HEK293 (cell line): ENCODE measurements at regions not wholly inside any gene's neighbourhood (a gene's known extent, or its start where the extent isn't known, plus 50 kb on each side); places are given as distances from the start of the nearest gene placed in this dataset.

Experiments used
- FEZF1 ChIP-seq: fragments of 450-650 bp; formaldehyde crosslinking; IDR thresholded peaks from 2 replicates; pipeline ENCODE4 v1.5.1; 2016; ENCODE audit warnings: missing biosample characterization, missing genetic modification characterization
- OVOL3 ChIP-seq: fragments of 450-650 bp; formaldehyde crosslinking; IDR thresholded peaks from 2 replicates; pipeline ENCODE4 v1.5.1; 2016; ENCODE audit warnings: missing biosample characterization, missing genetic modification characterization
- SCRT2 ChIP-seq: fragments of 450-650 bp; formaldehyde crosslinking; IDR thresholded peaks from 2 replicates; pipeline ENCODE4 v1.5.1; 2016; ENCODE audit warnings: missing biosample characterization, missing genetic modification characterization
- WT1 ChIP-seq: fragments of 450-650 bp; formaldehyde crosslinking; IDR thresholded peaks from 2 replicates; pipeline ENCODE4 v1.5.1; 2016; ENCODE audit warnings: missing biosample characterization, missing genetic modification characterization
- ZBTB17 ChIP-seq: fragments of 450-650 bp; formaldehyde crosslinking; IDR thresholded peaks from 2 replicates; pipeline ENCODE4 v1.5.1; 2016; ENCODE audit warnings: missing biosample characterization, missing genetic modification characterization
- ZFP41 ChIP-seq: fragments of 450-650 bp; formaldehyde crosslinking; IDR thresholded peaks from 2 replicates; pipeline ENCODE4 v1.5.1; 2016; ENCODE audit warnings: missing biosample characterization, missing genetic modification characterization, borderline replicate concordance
- ZNF10 ChIP-seq: fragments of 450-650 bp; formaldehyde crosslinking; IDR thresholded peaks from 2 replicates; pipeline ENCODE4 v1.5.1; 2017; ENCODE audit warnings: missing biosample characterization, missing genetic modification characterization
- ZNF112 ChIP-seq: fragments of 450-650 bp; formaldehyde crosslinking; IDR thresholded peaks from 2 replicates; pipeline ENCODE4 v1.5.0; 2017; ENCODE audit warnings: missing biosample characterization, missing genetic modification characterization
- ZNF16 ChIP-seq: fragments of 450-650 bp; formaldehyde crosslinking; IDR thresholded peaks from 2 replicates; pipeline ENCODE4 v1.5.1; 2016; ENCODE audit warnings: low read depth, missing biosample characterization, missing genetic modification characterization
- ZNF169 ChIP-seq: fragments of 450-650 bp; formaldehyde crosslinking; IDR thresholded peaks from 2 replicates; pipeline ENCODE4 v1.5.1; 2016; ENCODE audit warnings: missing biosample characterization, missing genetic modification characterization
- ZNF223 ChIP-seq: fragments of 450-650 bp; formaldehyde crosslinking; IDR thresholded peaks from 2 replicates; pipeline ENCODE4 v1.5.1; 2016; ENCODE audit warnings: missing biosample characterization, missing genetic modification characterization
- ZNF24 ChIP-seq: fragments of 450-650 bp; formaldehyde crosslinking; IDR thresholded peaks from 2 replicates; pipeline ENCODE4 v1.5.1; 2016; ENCODE audit warnings: missing biosample characterization, missing genetic modification characterization
- ZNF292 ChIP-seq: fragments of 450-650 bp; formaldehyde crosslinking; IDR thresholded peaks from 2 replicates; pipeline ENCODE4 v1.5.1; 2016; ENCODE audit warnings: low read depth, missing biosample characterization, missing genetic modification characterization, borderline replicate concordance
- ZNF311 ChIP-seq: fragments of 450-650 bp; formaldehyde crosslinking; IDR thresholded peaks from 2 replicates; pipeline ENCODE4 v1.5.1; 2017; ENCODE audit warnings: missing biosample characterization, missing genetic modification characterization, borderline replicate concordance
- ZNF416 ChIP-seq: fragments of 450-650 bp; formaldehyde crosslinking; IDR thresholded peaks from 2 replicates; pipeline ENCODE4 v1.5.1; 2016; ENCODE audit warnings: missing biosample characterization, missing genetic modification characterization
- ZNF423 ChIP-seq: fragments of 450-650 bp; formaldehyde crosslinking; IDR thresholded peaks from 2 replicates; pipeline ENCODE4 v1.5.1; 2016; ENCODE audit warnings: missing biosample characterization, missing genetic modification characterization
- ZNF514 ChIP-seq: fragments of 450-650 bp; formaldehyde crosslinking; IDR thresholded peaks from 2 replicates; pipeline ENCODE4 v1.5.1; 2016; ENCODE audit warnings: missing biosample characterization, missing genetic modification characterization
- ZNF658 ChIP-seq: fragments of 450-650 bp; formaldehyde crosslinking; IDR thresholded peaks from 2 replicates; pipeline ENCODE4; 2016; ENCODE audit warnings: missing biosample characterization, missing genetic modification characterization
- ZNF747 ChIP-seq: fragments of 450-650 bp; formaldehyde crosslinking; IDR thresholded peaks from 2 replicates; pipeline ENCODE4 v1.5.1; 2016; ENCODE audit warnings: missing biosample characterization, missing genetic modification characterization
- ZNF777 ChIP-seq: fragments of 450-650 bp; formaldehyde crosslinking; IDR thresholded peaks from 2 replicates; pipeline ENCODE4 v1.5.1; 2017; ENCODE audit warnings: missing biosample characterization, missing genetic modification characterization, borderline replicate concordance
- TF ChIP-seq, protein P1 (sequence below): IDR thresholded peaks from 2 replicates; pipeline ENCODE4 v1.6.1; 2011; ENCODE audit warnings: mild to moderate bottlenecking, low read depth, low read length, borderline replicate concordance
- TF ChIP-seq, protein P2 (sequence below): fragments of 450-650 bp; formaldehyde crosslinking; IDR thresholded peaks from 2 replicates; pipeline ENCODE4 v1.5.1; 2016; ENCODE audit warnings: missing biosample characterization, missing genetic modification characterization
- TF ChIP-seq, protein P3 (sequence below): fragments of 450-650 bp; formaldehyde crosslinking; IDR thresholded peaks from 2 replicates; pipeline ENCODE4 v1.5.1; 2016; ENCODE audit warnings: missing biosample characterization, missing genetic modification characterization
- TF ChIP-seq, protein P4 (sequence below): fragments of 450-650 bp; formaldehyde crosslinking; conservative IDR thresholded peaks from 2 replicates; pipeline ENCODE4 v1.5.1; 2016; ENCODE audit warnings: low read depth, missing biosample characterization, missing genetic modification characterization
- TF ChIP-seq, protein P5 (sequence below): fragments of 450-650 bp; formaldehyde crosslinking; IDR thresholded peaks from 2 replicates; pipeline ENCODE4 v1.5.1; 2017; ENCODE audit warnings: missing biosample characterization, mild to moderate bottlenecking, missing genetic modification characterization, moderate library complexity
- TF ChIP-seq, protein P6 (sequence below): fragments of 450-650 bp; formaldehyde crosslinking; IDR thresholded peaks from 2 replicates; pipeline ENCODE4 v1.5.1; 2016; ENCODE audit warnings: missing biosample characterization, missing genetic modification characterization, borderline replicate concordance
- TF ChIP-seq, protein P7 (sequence below): fragments of 450-650 bp; formaldehyde crosslinking; IDR thresholded peaks from 2 replicates; pipeline ENCODE4 v1.5.1; 2016; ENCODE audit warnings: missing biosample characterization, missing genetic modification characterization

DNA sequence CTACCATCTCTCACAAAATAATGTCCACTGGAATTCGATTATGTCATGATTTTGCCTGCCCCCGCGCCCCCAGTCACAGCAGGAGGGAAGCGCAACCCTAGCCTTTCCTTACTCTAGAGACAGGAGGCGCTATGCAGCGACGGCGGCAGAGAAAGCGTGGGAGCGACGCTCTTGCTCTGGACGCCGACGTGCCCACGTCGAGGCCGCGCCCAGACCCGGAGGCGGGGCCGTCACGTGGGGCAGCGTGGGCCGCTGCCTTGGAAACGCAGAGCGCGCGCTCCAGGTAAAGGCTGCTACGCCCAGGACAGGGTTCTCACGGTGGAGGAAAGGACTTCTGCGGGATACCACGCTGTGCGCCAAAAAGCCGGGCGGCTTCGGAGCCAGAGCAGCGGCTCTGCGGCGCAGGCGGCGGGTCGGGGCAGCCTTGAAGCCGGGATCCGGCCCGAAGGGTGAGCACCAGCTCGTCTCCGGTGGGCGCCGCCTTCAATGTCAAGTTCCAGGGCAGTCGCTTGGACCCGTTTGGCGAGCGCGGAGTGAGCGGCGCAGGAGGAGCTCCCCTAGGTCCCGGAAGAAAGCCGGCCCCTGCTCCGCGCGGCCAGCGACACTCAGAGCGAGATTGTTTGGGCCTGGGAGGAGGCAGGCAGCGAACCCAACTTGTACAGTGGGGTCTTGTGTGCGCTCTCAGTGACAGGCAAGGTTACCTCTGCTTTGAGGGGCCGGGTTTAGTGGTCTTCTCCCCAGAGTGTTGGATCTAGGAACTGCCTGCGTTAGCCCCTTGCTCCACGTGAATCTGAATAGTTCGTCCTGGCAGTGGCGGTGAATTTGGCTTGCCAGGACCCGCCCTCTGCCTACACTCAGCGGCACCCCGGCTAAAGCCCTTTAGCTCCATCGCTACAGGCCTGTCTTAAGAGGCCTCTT, 121.7 kb downstream of the MRPL57 start (continued):
- TF ChIP-seq ZNF292 (tag by site-specific recombination), result no peak
- TF ChIP-seq ZNF658 (tag by site-specific recombination), result no peak
- TF ChIP-seq ZNF16 (tag by site-specific recombination), result no peak
- TF ChIP-seq, protein P1, sequence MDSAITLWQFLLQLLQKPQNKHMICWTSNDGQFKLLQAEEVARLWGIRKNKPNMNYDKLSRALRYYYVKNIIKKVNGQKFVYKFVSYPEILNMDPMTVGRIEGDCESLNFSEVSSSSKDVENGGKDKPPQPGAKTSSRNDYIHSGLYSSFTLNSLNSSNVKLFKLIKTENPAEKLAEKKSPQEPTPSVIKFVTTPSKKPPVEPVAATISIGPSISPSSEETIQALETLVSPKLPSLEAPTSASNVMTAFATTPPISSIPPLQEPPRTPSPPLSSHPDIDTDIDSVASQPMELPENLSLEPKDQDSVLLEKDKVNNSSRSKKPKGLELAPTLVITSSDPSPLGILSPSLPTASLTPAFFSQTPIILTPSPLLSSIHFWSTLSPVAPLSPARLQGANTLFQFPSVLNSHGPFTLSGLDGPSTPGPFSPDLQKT, result no peak
- TF ChIP-seq ZNF169 (tag by site-specific recombination), result no peak
- no peak for TF ChIP-seq ZNF10
- no peak for TF ChIP-seq ZNF24 (tag by site-specific recombination)
- TF ChIP-seq, protein P2, sequence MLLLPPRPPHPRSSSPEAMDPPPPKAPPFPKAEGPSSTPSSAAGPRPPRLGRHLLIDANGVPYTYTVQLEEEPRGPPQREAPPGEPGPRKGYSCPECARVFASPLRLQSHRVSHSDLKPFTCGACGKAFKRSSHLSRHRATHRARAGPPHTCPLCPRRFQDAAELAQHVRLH (tag by site-specific recombination), result peak; percentile 64; the same call in 1 of the 2 replicates
- TF ChIP-seq ZNF423 (tag by site-specific recombination), result no peak
- no peak for TF ChIP-seq ZNF311 (tag by site-specific recombination)
- TF ChIP-seq, protein P3, sequence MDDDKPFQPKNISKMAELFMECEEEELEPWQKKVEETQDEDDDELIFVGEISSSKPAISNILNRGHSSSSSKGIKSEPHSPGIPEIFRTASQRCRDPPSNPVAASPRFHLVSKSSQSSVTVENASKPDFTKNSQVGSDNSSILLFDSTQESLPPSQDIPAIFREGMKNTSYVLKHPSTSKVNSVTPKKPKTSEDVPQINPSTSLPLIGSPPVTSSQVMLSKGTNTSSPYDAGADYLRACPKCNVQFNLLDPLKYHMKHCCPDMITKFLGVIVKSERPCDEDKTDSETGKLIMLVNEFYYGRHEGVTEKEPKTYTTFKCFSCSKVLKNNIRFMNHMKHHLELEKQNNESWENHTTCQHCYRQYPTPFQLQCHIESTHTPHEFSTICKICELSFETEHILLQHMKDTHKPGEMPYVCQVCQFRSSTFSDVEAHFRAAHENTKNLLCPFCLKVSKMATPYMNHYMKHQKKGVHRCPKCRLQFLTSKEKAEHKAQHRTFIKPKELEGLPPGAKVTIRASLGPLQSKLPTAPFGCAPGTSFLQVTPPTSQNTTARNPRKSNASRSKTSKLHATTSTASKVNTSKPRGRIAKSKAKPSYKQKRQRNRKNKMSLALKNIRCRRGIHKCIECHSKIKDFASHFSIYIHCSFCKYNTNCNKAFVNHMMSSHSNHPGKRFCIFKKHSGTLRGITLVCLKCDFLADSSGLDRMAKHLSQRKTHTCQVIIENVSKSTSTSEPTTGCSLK (tag by site-specific recombination), result no peak
- TF ChIP-seq ZNF514 (tag by site-specific recombination), result no peak
- peak; percentile 78 for TF ChIP-seq ZBTB17 (tag by site-specific recombination)
- no peak for TF ChIP-seq ZNF112 (tag by site-specific recombination)
- TF ChIP-seq, protein P4, sequence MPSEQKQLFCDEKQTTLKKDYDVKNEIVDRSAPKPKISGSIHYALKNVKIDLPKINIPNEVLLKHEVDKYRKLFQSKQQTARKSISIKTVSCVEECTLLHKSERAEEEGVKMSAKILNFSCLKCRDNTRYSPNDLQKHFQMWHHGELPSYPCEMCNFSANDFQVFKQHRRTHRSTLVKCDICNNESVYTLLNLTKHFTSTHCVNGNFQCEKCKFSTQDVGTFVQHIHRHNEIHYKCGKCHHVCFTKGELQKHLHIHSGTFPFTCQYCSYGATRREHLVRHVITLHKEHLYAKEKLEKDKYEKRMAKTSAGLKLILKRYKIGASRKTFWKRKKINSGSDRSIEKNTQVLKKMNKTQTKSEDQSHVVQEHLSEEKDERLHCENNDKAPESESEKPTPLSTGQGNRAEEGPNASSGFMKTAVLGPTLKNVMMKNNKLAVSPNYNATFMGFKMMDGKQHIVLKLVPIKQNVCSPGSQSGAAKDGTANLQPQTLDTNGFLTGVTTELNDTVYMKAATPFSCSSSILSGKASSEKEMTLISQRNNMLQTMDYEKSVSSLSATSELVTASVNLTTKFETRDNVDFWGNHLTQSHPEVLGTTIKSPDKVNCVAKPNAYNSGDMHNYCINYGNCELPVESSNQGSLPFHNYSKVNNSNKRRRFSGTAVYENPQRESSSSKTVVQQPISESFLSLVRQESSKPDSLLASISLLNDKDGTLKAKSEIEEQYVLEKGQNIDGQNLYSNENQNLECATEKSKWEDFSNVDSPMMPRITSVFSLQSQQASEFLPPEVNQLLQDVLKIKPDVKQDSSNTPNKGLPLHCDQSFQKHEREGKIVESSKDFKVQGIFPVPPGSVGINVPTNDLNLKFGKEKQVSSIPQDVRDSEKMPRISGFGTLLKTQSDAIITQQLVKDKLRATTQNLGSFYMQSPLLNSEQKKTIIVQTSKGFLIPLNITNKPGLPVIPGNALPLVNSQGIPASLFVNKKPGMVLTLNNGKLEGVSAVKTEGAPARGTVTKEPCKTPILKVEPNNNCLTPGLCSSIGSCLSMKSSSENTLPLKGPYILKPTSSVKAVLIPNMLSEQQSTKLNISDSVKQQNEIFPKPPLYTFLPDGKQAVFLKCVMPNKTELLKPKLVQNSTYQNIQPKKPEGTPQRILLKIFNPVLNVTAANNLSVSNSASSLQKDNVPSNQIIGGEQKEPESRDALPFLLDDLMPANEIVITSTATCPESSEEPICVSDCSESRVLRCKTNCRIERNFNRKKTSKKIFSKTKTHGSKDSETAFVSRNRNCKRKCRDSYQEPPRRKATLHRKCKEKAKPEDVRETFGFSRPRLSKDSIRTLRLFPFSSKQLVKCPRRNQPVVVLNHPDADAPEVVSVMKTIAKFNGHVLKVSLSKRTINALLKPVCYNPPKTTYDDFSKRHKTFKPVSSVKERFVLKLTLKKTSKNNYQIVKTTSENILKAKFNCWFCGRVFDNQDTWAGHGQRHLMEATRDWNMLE (tag by site-specific recombination), result peak; percentile 50
- no peak for TF ChIP-seq ZNF416
- TF ChIP-seq OVOL3, result no peak
- TF ChIP-seq, protein P5, sequence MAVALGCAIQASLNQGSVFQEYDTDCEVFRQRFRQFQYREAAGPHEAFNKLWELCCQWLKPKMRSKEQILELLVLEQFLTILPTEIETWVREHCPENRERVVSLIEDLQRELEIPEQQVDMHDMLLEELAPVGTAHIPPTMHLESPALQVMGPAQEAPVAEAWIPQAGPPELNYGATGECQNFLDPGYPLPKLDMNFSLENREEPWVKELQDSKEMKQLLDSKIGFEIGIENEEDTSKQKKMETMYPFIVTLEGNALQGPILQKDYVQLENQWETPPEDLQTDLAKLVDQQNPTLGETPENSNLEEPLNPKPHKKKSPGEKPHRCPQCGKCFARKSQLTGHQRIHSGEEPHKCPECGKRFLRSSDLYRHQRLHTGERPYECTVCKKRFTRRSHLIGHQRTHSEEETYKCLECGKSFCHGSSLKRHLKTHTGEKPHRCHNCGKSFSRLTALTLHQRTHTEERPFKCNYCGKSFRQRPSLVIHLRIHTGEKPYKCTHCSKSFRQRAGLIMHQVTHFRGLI (tag by site-specific recombination), result 0 out of 2 replicates have a peak, but pooled peaks have one; percentile 58
- TF ChIP-seq, protein P6, sequence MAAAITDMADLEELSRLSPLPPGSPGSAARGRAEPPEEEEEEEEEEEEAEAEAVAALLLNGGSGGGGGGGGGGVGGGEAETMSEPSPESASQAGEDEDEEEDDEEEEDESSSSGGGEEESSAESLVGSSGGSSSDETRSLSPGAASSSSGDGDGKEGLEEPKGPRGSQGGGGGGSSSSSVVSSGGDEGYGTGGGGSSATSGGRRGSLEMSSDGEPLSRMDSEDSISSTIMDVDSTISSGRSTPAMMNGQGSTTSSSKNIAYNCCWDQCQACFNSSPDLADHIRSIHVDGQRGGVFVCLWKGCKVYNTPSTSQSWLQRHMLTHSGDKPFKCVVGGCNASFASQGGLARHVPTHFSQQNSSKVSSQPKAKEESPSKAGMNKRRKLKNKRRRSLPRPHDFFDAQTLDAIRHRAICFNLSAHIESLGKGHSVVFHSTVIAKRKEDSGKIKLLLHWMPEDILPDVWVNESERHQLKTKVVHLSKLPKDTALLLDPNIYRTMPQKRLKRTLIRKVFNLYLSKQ (tag by site-specific recombination), result no peak
- TF ChIP-seq, protein P7, sequence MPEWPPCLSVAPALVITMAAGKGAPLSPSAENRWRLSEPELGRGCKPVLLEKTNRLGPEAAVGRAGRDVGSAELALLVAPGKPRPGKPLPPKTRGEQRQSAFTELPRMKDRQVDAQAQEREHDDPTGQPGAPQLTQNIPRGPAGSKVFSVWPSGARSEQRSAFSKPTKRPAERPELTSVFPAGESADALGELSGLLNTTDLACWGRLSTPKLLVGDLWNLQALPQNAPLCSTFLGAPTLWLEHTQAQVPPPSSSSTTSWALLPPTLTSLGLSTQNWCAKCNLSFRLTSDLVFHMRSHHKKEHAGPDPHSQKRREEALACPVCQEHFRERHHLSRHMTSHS (tag by site-specific recombination), result no peak
- TF ChIP-seq WT1, result no peak
- 0 out of 2 replicates have a peak, but pooled peaks have one; percentile 14 for TF ChIP-seq FEZF1 (tag by site-specific recombination)
- TF ChIP-seq ZNF223 (tag by site-specific recombination), result no peak
- no peak for TF ChIP-seq ZNF747
- TF ChIP-seq SCRT2, result no peak
- peak; percentile 77; the same call in 1 of the 2 replicates for TF ChIP-seq ZNF777
- TF ChIP-seq ZFP41 (tag by site-specific recombination), result no peak
